Vagina (tissue), 2 donors: ENCODE measurements at regions not wholly inside any gene's neighbourhood (a gene's known extent, or its start where the extent isn't known, plus 50 kb on each side); places are given as distances from the start of the nearest gene placed in this dataset.
"Not testable (repeated sequence)": the region's sequence is repeated elsewhere in the genome, so short reads cannot be mapped to it uniquely, and the experiment has no call there.

Experiments used
- DNase-seq, 2 donors: peaks; one replicate each; pipeline ENCODE4 v3.0.0-alpha.2; 2017; ENCODE audit errors: extremely low spot score in 2 of 2
- H3K27ac ChIP-seq: fragments of 200-600 bp; sonication (generic); one replicate; pipeline ENCODE4 v1.5.1; 2019
- H3K27me3 ChIP-seq: fragments of 200-600 bp; sonication (generic); one replicate; pipeline ENCODE4 v1.5.1; 2019
- H3K36me3 ChIP-seq, 2 donors: fragments of 200-600 bp; sonication (generic); one replicate each; pipeline ENCODE4 v1.5.1; 2017 to 2019
- H3K4me1 ChIP-seq: fragments of 200-600 bp; sonication (generic); one replicate; pipeline ENCODE4 v1.5.1; 2019
- H3K4me3 ChIP-seq, 2 donors: fragments of 200-600 bp; sonication (generic); 1 replicate in 1 of 2; 2 replicates in 1 of 2; pipeline ENCODE4 v1.5.1; 2016 to 2019
- H3K9me3 ChIP-seq: fragments of 200-600 bp; sonication (generic); one replicate; pipeline ENCODE4 v1.5.1; 2019
- CTCF ChIP-seq, 3 experiments: fragments of 450-650 bp in 2 of 3; fragments of 200-600 bp in 1 of 3; sonication (generic) in 1 of 3; IDR thresholded peaks; one replicate each; pipeline ENCODE4 v1.5.1; 2017 to 2019; ENCODE audit warnings: antibody characterized with exemption in 3 of 3, mild to moderate bottlenecking in 2 of 3, moderate library complexity in 2 of 3
- POLR2A ChIP-seq, 2 donors: fragments of 450-650 bp; IDR thresholded peaks; one replicate each; pipeline ENCODE4 v1.6.1; 2017; ENCODE audit warnings: antibody characterized with exemption in 2 of 2, mild to moderate bottlenecking in 2 of 2, moderate library complexity in 2 of 2
- POLR2AphosphoS5 ChIP-seq, 2 donors: sonication (generic); formaldehyde crosslinking; IDR thresholded peaks; one replicate each; pipeline ENCODE4 v1.9.0; 2017; ENCODE audit warnings: antibody characterized with exemption in 2 of 2, mild to moderate bottlenecking in 2 of 2, low read depth in 1 of 2; ENCODE audit not compliant: insufficient read depth in 1 of 2
- intact Hi-C: fragments of 100-400 bp; cut with DNase I; formaldehyde crosslinking; loops from one replicate; pipeline ENCODE4 v1.15.1; 2023

DNA sequence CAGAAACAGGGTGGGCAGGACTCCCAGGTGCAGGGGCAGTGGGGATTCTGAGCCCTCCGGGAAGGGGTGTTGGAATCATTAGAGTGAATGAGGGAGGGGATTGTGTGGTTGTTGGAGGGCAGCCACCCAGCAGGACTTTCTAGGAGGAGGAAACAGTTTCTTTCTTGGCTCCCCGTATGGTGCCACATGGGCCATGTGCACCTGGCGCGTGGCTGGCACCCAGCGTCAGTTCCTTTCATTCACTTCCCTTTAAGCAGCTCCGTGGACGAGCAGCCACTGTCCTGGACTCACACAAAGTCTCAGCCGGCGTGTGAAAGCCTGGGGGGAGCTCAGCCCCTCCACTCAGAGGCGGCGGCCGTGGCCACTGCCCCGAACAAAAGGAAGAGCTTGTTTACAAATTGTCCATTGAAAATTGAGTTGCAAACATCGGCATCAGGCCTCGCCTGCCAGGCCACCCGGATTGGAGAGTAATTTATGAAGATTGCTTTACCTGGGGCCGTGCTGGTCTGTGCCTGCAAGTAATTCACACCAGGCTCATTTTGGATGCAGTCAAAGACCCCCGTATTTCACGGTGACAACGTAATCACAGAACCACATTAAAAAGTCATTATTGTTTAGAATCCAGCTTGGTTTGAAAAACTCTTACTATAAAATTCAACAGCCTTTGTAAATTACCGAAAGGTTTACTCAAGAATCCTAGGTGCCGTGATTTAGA lies 101.7 kb upstream of the C14orf180 start:
- Histone ChIP-seq H3K27me3 (no peaks in the 10 kb centered on the region), H3K4me3 (no peak overlapping the region), H3K9me3 (no peaks in the 10 kb centered on the region), H3K27ac (no peak overlapping the region), H3K4me1 (no peaks in the 10 kb centered on the region), H3K36me3 (no peaks in the 10 kb centered on the region)
- no peak for TF ChIP-seq CTCF (IDR thresholded peaks at IDR 0.05)
- no peak for DNase-seq
- intact Hi-C loops: no loop called here

- H3K27me3 ChIP-seq: no peaks in the 10 kb centered on the region
- intact Hi-C loops: no loop called here
- no peaks in the 10 kb centered on the region for H3K36me3 ChIP-seq
- TF ChIP-seq POLR2AphosphoS5 (IDR thresholded peaks at IDR 0.05; ENCODE audit: insufficient read depth in 1 of 2, low read depth in 1 of 2): no peak
- TF ChIP-seq POLR2A (IDR thresholded peaks at IDR 0.05): no peak
- TF ChIP-seq CTCF (IDR thresholded peaks at IDR 0.05): no peak
- no peaks in the 10 kb centered on the region for H3K4me1 ChIP-seq
- DNase-seq: no peak
- no peak overlapping the region for H3K4me3 ChIP-seq
- H3K9me3 ChIP-seq: no peaks in the 10 kb centered on the region
- H3K27ac ChIP-seq: no peak overlapping the region
Observed at GRCh38 chr14:104478656-104479055, 100.9 kb upstream of the C14orf180 start.

DNA sequence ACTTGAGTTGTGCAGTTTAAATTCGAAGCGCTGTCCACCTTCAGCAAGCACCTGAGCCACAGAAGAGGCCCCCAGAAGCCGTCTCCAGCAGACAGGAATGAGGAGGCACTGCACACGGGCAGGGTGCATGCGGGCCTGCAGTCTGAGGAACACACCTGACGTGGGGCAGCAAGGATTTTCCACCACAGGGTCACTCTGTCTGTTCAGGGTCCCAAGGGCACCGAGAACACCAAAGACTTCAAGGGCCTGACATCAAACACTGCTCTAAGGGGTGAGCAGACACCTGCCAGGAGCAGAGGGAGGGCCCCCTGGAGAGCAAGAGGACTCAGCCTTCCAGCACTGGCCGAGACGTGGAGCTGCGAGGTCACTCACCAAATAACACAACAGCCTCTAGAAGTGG lies 99.7 kb upstream of the C14orf180 start:
- Histone ChIP-seq H3K4me3 (no peak overlapping the region), H3K4me1 (no peaks in the 10 kb centered on the region), H3K27me3 (no peaks in the 10 kb centered on the region), H3K9me3 (no peaks in the 10 kb centered on the region), H3K27ac (no peak overlapping the region), H3K36me3 (no peaks in the 10 kb centered on the region)
- TF ChIP-seq CTCF (IDR thresholded peaks at IDR 0.05) (no peak), POLR2A (IDR thresholded peaks at IDR 0.05) (no peak), POLR2AphosphoS5 (IDR thresholded peaks at IDR 0.05; ENCODE audit: insufficient read depth in 1 of 2, low read depth in 1 of 2) (no peak)
- intact Hi-C loops: no loop called here
- DNase-seq: no peak

DNA sequence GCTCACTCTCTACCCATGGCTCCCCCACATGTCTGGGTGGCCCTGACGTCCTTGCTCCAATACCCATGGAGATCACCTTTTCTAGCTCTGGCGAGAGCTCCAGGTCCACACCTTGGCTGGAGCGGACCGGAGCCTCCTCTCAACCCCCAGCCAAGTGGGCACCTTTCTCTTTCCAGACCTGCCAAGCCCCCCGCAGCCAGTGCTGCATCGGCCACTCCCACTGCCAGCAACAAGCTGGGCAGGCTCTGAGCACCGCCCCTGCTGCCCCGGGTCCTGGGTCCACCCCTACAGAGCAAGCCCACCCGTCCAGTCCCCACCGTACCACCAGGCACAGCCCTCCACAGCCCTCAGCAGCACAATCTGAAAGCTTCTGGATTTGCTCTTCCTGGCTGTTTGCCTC lies 98.2 kb upstream of the C14orf180 start:
- intact Hi-C loops: no loop called here
- TF ChIP-seq POLR2A (IDR thresholded peaks at IDR 0.05) (no peak), POLR2AphosphoS5 (IDR thresholded peaks at IDR 0.05; ENCODE audit: insufficient read depth in 1 of 2, low read depth in 1 of 2) (no peak), CTCF (IDR thresholded peaks at IDR 0.05) (no peak)
- Histone ChIP-seq H3K4me1 (no peaks in the 10 kb centered on the region), H3K9me3 (no peaks in the 10 kb centered on the region), H3K27me3 (no peaks in the 10 kb centered on the region), H3K36me3 (no peaks in the 10 kb centered on the region), H3K4me3 (no peak overlapping the region), H3K27ac (no peak overlapping the region)
- no peak for DNase-seq

DNA sequence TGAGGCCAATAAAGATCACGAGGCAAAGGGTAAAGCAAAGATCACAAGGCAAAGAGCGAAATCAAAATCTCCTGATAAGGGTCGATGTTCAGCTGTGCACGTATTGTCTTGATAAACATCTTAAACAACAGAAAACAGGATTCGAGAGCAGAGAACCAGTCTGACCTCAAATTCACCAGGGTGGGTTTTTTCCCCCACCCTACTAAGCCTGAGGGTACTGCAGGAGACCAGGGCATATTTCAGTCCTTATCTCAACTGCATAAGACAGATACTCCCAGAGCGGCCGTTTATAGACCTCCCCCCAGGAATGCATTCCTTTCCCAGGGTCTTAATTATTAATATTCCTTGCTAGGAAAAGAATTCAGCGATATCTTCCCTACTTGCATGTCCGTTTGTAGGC lies 97.5 kb upstream of the C14orf180 start:
- H3K27me3 ChIP-seq, H3K4me3 ChIP-seq, H3K36me3 ChIP-seq, H3K4me1 ChIP-seq, intact Hi-C loops, H3K27ac ChIP-seq, DNase-seq, H3K9me3 ChIP-seq: not testable (repeated sequence)
